Muscle of back (tissue), 3 donors: ENCODE measurements at regions not wholly inside any gene's neighbourhood (a gene's known extent, or its start where the extent isn't known, plus 50 kb on each side); places are given as distances from the start of the nearest gene placed in this dataset.

Experiments
- DNase-seq, 3 donors: peaks; one replicate each; pipeline versions ENCODE4 v3.0.0 to v3.0.0-alpha.2; 2013

GRCh38 chr15:66901336-66902100 lies 163.9 kb upstream of the SMAD3 start:
- DNase-seq: peak in 1 of 3 donors; percentile 55

- DNase-seq: no peak
Measured at GRCh38 chr15:66905185-66905584, 160.2 kb upstream of the SMAD3 start.

GRCh38 chr15:66905954-66906353 lies 159.4 kb upstream of the SMAD3 start:
- DNase-seq: no peak

- no peak for DNase-seq
Measured at GRCh38 chr15:66906668-66907614, 158.5 kb upstream of the SMAD3 start.

- DNase-seq: peak; percentile 38 to 80 (median 59)
Measured at GRCh38 chr15:66907826-66908743, 157.3 kb upstream of the SMAD3 start.

- DNase-seq: no peak
Measured at GRCh38 chr15:66908744-66909095, 156.7 kb upstream of the SMAD3 start.

- no peak for DNase-seq
Measured at GRCh38 chr15:66909381-66909890, 156.0 kb upstream of the SMAD3 start.

- no peak for DNase-seq
Measured at GRCh38 chr15:66911131-66911700, 154.2 kb upstream of the SMAD3 start.

GRCh38 chr15:66912001-66912400 lies 153.4 kb upstream of the SMAD3 start:
- DNase-seq: no peak

GRCh38 chr15:66912441-66912840 lies 153.0 kb upstream of the SMAD3 start:
- DNase-seq: no peak

- DNase-seq: no peak
Measured at GRCh38 chr15:66917904-66918448, 147.4 kb upstream of the SMAD3 start.

GRCh38 chr15:66919421-66919820 lies 146.0 kb upstream of the SMAD3 start:
- no peak for DNase-seq

- peak in 2 of 3 donors; percentile 26 to 60 for DNase-seq
Measured at GRCh38 chr15:66921319-66921915, 144.0 kb upstream of the SMAD3 start.

- DNase-seq: no peak
Measured at GRCh38 chr15:66922608-66923007, 142.8 kb upstream of the SMAD3 start.

GRCh38 chr15:66923438-66923881 lies 141.9 kb upstream of the SMAD3 start:
- no peak for DNase-seq

- DNase-seq: no peak
Measured at GRCh38 chr15:66924889-66925288, 140.5 kb upstream of the SMAD3 start.

- DNase-seq: no peak
Measured at GRCh38 chr15:66925721-66926120, 139.7 kb upstream of the SMAD3 start.

- DNase-seq: no peak
Measured at GRCh38 chr15:66927201-66928077, 138.0 kb upstream of the SMAD3 start.

- DNase-seq: no peak
Measured at GRCh38 chr15:66928101-66928500, 137.3 kb upstream of the SMAD3 start.
